ENCODE measurements at regions not wholly inside any gene's neighbourhood (a gene's known extent, or its start where the extent isn't known, plus 50 kb on each side); places are given as distances from the start of the nearest gene placed in this dataset.

- TF ChIP-seq POLR2A (IDR thresholded peaks at IDR 0.05) (no peak), CTCF (IDR thresholded peaks at IDR 0.05) (no peak)
Observed at GRCh38 chr2:2860589-2861300, 516.9 kb downstream of the EIPR1 start.
